Neural progenitor cell (in vitro differentiated cells): ENCODE measurements at regions not wholly inside any gene's neighbourhood (a gene's known extent, or its start where the extent isn't known, plus 50 kb on each side); places are given as distances from the start of the nearest gene placed in this dataset.

Source experiments
- DNase-seq: peaks from one replicate; pipeline ENCODE4 v3.0.0-alpha.2; 2016; ENCODE audit warnings: low spot score
- H2AFZ ChIP-seq: fragments of 200-600 bp; sonication (generic); replicated peaks from 2 replicates; pipeline ENCODE4 v1.6.1; 2016; ENCODE audit warnings: antibody characterized with exemption
- H3F3A ChIP-seq: fragments of 200-600 bp; sonication (generic); 2 replicates; pipeline ENCODE4 v1.6.1; 2016; ENCODE audit warnings: antibody characterized with exemption, low read depth
- H3K27ac ChIP-seq: fragments of 200-600 bp; sonication (generic); 2 replicates; pipeline ENCODE4 v1.5.1; 2016; ENCODE audit warnings: mild to moderate bottlenecking
- H3K27me3 ChIP-seq: fragments of 200-600 bp; sonication (generic); 2 replicates; pipeline ENCODE4 v1.6.1; 2016; ENCODE audit warnings: mild to moderate bottlenecking, moderate library complexity
- H3K36me3 ChIP-seq: fragments of 200-600 bp; sonication (generic); 2 replicates; pipeline ENCODE4 v1.5.1; 2016
- H3K4me1 ChIP-seq: fragments of 200-600 bp; sonication (generic); 2 replicates; pipeline ENCODE4 v1.6.1; 2016; ENCODE audit warnings: mixed run types
- H3K4me2 ChIP-seq: fragments of 200-600 bp; sonication (generic); 2 replicates; pipeline ENCODE4 v1.6.1; 2016
- H3K4me3 ChIP-seq: fragments of 200-600 bp; sonication (generic); 2 replicates; pipeline ENCODE4 v1.5.1; 2016
- H3K79me2 ChIP-seq: fragments of 200-600 bp; sonication (generic); 2 replicates; pipeline ENCODE4 v1.6.1; 2016; ENCODE audit warnings: low read depth
- H3K9ac ChIP-seq: fragments of 200-600 bp; sonication (generic); 2 replicates; pipeline ENCODE4 v1.6.1; 2016
- H3K9me3 ChIP-seq: fragments of 200-600 bp; sonication (generic); 2 replicates; pipeline ENCODE4 v1.5.1; 2016; ENCODE audit warnings: low read depth
- H4K20me1 ChIP-seq: fragments of 200-600 bp; sonication (generic); 2 replicates; pipeline ENCODE4 v1.6.1; 2016; ENCODE audit warnings: low read depth
- H3K27ac Mint-ChIP-seq: 3 replicates; pipeline ENCODE4 v1.8.0; 2021; ENCODE audit warnings: mixed read lengths
- H3K27me3 Mint-ChIP-seq: 2 replicates; pipeline ENCODE4 v1.8.0; 2022; ENCODE audit warnings: low read depth, mild to moderate bottlenecking, inconsistent platforms, moderate library complexity, mixed read lengths; ENCODE audit not compliant: insufficient read depth
- H3K36me3 Mint-ChIP-seq: 3 replicates; pipeline ENCODE4 v1.8.0; 2021; ENCODE audit warnings: mixed read lengths
- H3K4me1 Mint-ChIP-seq: 3 replicates; pipeline ENCODE4 v1.8.0; 2021; ENCODE audit warnings: mixed read lengths
- H3K4me3 Mint-ChIP-seq: 3 replicates; pipeline ENCODE4 v1.8.0; 2021; ENCODE audit warnings: mild to moderate bottlenecking, moderate library complexity, mixed read lengths
- H3K9me3 Mint-ChIP-seq: 3 replicates; pipeline ENCODE4 v1.8.0; 2020; ENCODE audit warnings: mixed read lengths
- CTCF ChIP-seq: fragments of 200-600 bp; sonication (generic); IDR thresholded peaks from 2 replicates; pipeline ENCODE4 v1.5.1; 2017; ENCODE audit warnings: antibody characterized with exemption, mild to moderate bottlenecking
- EZH2 ChIP-seq: fragments of 200-600 bp; sonication (generic); IDR thresholded peaks from 2 replicates; pipeline ENCODE4 v1.6.1; 2017; ENCODE audit warnings: antibody characterized with exemption, mild to moderate bottlenecking, moderate library complexity
- EZH2phosphoT487 ChIP-seq: fragments of 200-600 bp; sonication (generic); IDR thresholded peaks from 2 replicates; pipeline ENCODE4 v1.6.1; 2017; ENCODE audit warnings: antibody characterized with exemption

DNA sequence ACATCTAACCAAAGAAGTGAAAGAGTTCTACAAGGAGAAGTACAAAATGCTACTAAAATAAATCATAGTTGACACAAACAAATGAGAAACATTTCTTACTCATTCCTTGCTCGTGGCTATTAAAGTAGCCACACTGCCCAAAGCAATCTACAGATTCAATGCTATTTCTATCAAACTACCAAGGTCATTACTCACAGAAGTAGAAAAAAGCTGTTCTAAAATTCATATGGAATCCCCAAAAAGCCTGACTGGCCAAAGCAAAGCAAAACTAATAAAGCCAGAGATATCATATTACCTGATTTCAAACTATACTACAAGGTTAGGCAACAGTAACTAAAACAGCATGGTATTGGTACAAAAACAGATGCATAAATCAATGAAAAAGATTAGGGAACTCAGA lies 305.6 kb downstream of the RPAP3 start:
- Histone ChIP-seq H3F3A (no peaks in the 10 kb centered on the region), H3K27me3 (no peaks in the 10 kb centered on the region), H2AFZ (no peak overlapping the region), H3K4me1 (no peaks in the 10 kb centered on the region), H3K79me2 (no peaks in the 10 kb centered on the region), H3K4me3 (no peak overlapping the region), H3K4me2 (no peak overlapping the region), H4K20me1 (no peaks in the 10 kb centered on the region), H3K9me3 (no peaks in the 10 kb centered on the region), H3K36me3 (no peaks in the 10 kb centered on the region), H3K9ac (no peak overlapping the region), H3K27ac (no peak overlapping the region)
- DNase-seq: no peak
- Mint-ChIP-seq H3K9me3 (peaks cover 29% of the 10 kb centered on the region), H3K36me3 (no peaks in the 10 kb centered on the region), H3K4me1 (no peaks in the 10 kb centered on the region), H3K27me3 (no peaks in the 10 kb centered on the region), H3K27ac (no peak overlapping the region), H3K4me3 (no peak overlapping the region)
- no peak for TF ChIP-seq EZH2phosphoT487
- TF ChIP-seq EZH2: no peak

DNA sequence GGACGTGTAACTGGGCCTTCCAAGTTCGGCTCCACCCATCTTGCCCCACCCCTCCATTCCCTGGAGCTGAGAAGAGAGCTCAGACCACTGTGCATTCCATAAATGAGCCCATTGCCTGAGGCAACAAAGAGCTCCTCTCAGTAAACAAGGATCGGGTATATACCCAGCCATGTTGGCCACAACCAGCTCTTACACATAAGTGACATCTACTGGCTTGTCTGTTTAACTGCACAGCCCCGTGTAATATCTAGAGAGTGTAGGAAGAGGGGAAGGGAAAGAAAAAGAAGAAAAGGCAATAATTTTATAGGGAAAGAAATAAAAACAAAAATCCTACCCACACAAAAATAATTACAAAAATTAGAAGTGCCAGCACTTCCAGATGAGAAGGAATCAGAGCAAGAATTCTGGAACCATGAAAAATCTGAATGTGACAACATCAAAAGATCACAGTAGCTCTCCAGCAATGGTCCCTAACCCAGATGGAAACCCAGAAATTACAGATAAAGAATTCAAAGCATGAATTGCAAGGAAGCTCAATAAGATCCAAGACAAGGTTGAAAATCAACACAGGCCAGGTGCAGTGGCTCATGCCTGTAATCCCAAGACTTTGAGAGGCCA lies 308.1 kb downstream of the RPAP3 start:
- Histone ChIP-seq H3K27me3 (no peaks in the 10 kb centered on the region), H4K20me1 (no peaks in the 10 kb centered on the region), H3F3A (no peaks in the 10 kb centered on the region), H3K4me1 (no peaks in the 10 kb centered on the region), H3K9ac (no peak overlapping the region), H3K4me2 (no peak overlapping the region), H3K36me3 (no peaks in the 10 kb centered on the region), H3K4me3 (no peak overlapping the region), H3K79me2 (no peaks in the 10 kb centered on the region), H3K9me3 (no peaks in the 10 kb centered on the region), H3K27ac (no peak overlapping the region), H2AFZ (no peak overlapping the region)
- no peaks in the 10 kb centered on the region for H3K4me1 Mint-ChIP-seq
- no peak overlapping the region for H3K27ac Mint-ChIP-seq
- no peaks in the 10 kb centered on the region for H3K36me3 Mint-ChIP-seq
- DNase-seq: peak; percentile 20
- H3K9me3 Mint-ChIP-seq: peaks cover 29% of the 10 kb centered on the region
- H3K4me3 Mint-ChIP-seq: no peak overlapping the region
- no peaks in the 10 kb centered on the region for H3K27me3 Mint-ChIP-seq
- no peak for TF ChIP-seq EZH2
- peak; percentile 29 for TF ChIP-seq CTCF

DNA sequence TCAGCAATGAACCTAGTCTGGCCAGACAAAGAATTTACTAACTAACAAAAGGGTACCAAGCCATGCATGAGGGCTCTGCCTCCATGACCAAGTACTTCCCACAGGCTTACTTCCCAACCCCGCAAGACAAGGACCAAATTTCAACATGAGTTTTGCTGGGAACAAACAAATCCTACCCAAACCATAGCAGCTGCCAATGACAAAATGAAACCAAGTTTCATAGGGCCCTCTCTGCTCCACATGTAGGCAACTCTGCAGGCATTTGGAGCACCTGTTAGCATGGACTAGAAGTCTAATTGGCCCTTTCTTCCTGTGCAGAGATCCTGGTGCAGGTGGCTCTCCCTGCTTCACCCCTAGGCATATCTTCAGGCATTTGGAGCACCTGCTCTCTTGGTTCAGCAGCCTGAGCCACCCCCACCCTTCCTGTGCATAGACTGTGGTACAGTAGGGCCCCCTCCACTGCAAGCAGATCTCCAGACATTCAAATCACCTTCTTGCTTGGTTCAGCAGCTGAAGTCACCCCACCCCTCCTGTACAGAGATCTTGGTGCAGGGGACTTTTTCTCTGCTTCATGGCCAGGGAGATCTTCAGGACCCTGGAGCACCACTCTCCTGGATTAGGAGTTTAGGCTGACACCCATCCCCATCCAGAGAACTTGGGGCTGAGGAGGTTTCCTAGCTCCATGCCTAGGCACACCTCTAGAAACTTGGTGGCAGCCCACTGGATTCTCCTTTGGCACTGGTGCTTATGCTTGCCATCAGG lies 308.7 kb downstream of the RPAP3 start:
- Histone ChIP-seq H3K79me2 (no peaks in the 10 kb centered on the region), H3K27me3 (no peaks in the 10 kb centered on the region), H3K9ac (no peak overlapping the region), H3F3A (no peaks in the 10 kb centered on the region), H2AFZ (no peak overlapping the region), H3K9me3 (no peaks in the 10 kb centered on the region), H3K4me3 (no peak overlapping the region), H3K36me3 (no peaks in the 10 kb centered on the region), H3K4me2 (no peak overlapping the region), H3K27ac (no peak overlapping the region), H3K4me1 (no peaks in the 10 kb centered on the region), H4K20me1 (no peaks in the 10 kb centered on the region)
- no peak overlapping the region for H3K4me3 Mint-ChIP-seq
- H3K27me3 Mint-ChIP-seq: no peaks in the 10 kb centered on the region
- H3K4me1 Mint-ChIP-seq: no peaks in the 10 kb centered on the region
- H3K9me3 Mint-ChIP-seq: peaks cover 29% of the 10 kb centered on the region
- no peak overlapping the region for H3K27ac Mint-ChIP-seq
- no peaks in the 10 kb centered on the region for H3K36me3 Mint-ChIP-seq
- DNase-seq: no peak
- no peak for TF ChIP-seq CTCF

DNA sequence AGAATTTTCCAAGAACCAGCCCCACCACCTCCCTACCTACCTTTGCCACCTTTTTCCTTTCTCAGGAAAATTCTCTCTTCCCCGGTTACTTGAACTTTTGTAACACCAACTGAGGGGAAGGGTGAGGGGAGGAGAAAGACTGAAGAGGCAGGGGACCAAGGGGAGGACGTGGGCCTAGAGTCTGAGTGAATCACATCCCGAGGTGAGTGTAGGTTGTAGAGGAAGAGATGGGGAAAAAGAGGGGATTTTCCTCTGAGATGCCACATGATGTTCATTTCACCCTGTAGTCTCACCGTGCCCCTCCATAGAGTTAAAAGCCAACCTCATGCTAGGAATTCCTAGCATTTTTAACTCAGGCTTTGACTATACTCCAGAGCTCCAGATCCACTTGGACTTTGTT lies 311.8 kb downstream of the RPAP3 start:
- DNase-seq: no peak
- Histone ChIP-seq H3K79me2 (no peaks in the 10 kb centered on the region), H3K4me3 (no peak overlapping the region), H3K27ac (no peak overlapping the region), H2AFZ (peak overlapping the region; percentile 41), H4K20me1 (no peaks in the 10 kb centered on the region), H3K9me3 (no peaks in the 10 kb centered on the region), H3K9ac (no peak overlapping the region), H3K4me1 (no peaks in the 10 kb centered on the region), H3K36me3 (no peaks in the 10 kb centered on the region), H3K27me3 (no peaks in the 10 kb centered on the region), H3F3A (no peaks in the 10 kb centered on the region), H3K4me2 (no peak overlapping the region)
- no peaks in the 10 kb centered on the region for H3K27me3 Mint-ChIP-seq
- peaks cover 21% of the 10 kb centered on the region for H3K9me3 Mint-ChIP-seq
- no peaks in the 10 kb centered on the region for H3K4me1 Mint-ChIP-seq
- H3K36me3 Mint-ChIP-seq: no peaks in the 10 kb centered on the region
- no peak overlapping the region for H3K4me3 Mint-ChIP-seq
- H3K27ac Mint-ChIP-seq: no peak overlapping the region
- TF ChIP-seq CTCF (no peak), EZH2 (no peak), EZH2phosphoT487 (no peak)
